ENCODE measurements at regions not wholly inside any gene's neighbourhood (a gene's known extent, or its start where the extent isn't known, plus 50 kb on each side); places are given as distances from the start of the nearest gene placed in this dataset.

DNA sequence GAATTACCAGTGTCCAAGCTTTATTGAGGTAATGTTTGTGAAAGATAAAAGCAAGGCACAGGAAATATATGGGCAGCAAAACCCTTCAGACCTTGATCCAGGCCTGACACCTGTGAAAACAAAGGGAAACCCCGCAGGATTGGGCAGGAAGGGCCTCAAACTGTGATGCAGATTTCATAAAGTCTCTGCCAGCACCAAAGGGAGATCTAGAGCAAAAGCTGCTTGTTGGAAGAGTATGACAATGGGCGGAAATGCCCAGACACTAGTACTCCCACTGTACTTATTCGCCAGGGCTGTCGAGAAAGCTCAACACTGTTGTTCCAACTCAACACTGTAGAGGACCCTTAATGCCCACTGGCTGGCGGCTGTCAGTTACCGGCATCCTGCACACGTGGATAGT lies 207.9 kb downstream of the CD47 start:
- Histone ChIP-seq H3K4me2 (ENCODE audit: low read length) (no peak overlapping the region), H2AFZ (ENCODE audit: low read depth, low read length) (no peak overlapping the region), H3K4me3 (ENCODE audit: low read length) (no peak overlapping the region)

DNA sequence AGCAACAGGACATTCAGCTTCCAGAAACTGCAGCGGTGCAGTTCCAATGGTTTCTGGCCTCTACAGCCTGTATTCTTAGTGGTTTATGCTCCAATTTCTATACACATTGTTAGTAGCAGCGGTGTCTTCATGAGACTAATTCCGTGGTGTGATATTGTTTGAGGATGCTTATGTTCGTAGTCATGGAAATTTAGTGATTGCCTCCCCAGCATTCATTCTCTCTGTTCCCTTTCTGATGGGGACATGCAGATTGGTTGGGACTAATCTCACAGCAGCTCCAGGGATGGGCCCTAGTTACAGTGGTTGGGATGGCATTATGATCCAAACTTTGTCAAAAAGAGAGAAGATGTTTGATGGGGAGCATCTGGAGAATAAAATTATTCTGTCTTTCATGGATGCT lies 208.6 kb downstream of the CD47 start:
- no peaks in the 10 kb centered on the region for H4K20me1 ChIP-seq (ENCODE audit: insufficient read depth)
- no peaks in the 10 kb centered on the region for H3K9me2 ChIP-seq (ENCODE audit: insufficient read depth, low read length)
- TF ChIP-seq RAD21 (conservative IDR thresholded peaks at IDR 0.05) (no peak), POLR2AphosphoS5 (IDR thresholded peaks at IDR 0.05) (no peak), EP300 (conservative IDR thresholded peaks at IDR 0.05; ENCODE audit: poor library complexity, severe bottlenecking) (no peak), TAF1 (IDR thresholded peaks at IDR 0.05; ENCODE audit: low read depth) (no peak), MXI1 (conservative IDR thresholded peaks at IDR 0.05; ENCODE audit: poor library complexity, severe bottlenecking) (no peak), EZH2 (IDR thresholded peaks at IDR 0.05; ENCODE audit: borderline replicate concordance, insufficient read depth, low read length, poor library complexity, severe bottlenecking) (no peak), SMC3 (conservative IDR thresholded peaks at IDR 0.05; ENCODE audit: poor library complexity) (no peak)
- TF ChIP-seq, protein P1, sequence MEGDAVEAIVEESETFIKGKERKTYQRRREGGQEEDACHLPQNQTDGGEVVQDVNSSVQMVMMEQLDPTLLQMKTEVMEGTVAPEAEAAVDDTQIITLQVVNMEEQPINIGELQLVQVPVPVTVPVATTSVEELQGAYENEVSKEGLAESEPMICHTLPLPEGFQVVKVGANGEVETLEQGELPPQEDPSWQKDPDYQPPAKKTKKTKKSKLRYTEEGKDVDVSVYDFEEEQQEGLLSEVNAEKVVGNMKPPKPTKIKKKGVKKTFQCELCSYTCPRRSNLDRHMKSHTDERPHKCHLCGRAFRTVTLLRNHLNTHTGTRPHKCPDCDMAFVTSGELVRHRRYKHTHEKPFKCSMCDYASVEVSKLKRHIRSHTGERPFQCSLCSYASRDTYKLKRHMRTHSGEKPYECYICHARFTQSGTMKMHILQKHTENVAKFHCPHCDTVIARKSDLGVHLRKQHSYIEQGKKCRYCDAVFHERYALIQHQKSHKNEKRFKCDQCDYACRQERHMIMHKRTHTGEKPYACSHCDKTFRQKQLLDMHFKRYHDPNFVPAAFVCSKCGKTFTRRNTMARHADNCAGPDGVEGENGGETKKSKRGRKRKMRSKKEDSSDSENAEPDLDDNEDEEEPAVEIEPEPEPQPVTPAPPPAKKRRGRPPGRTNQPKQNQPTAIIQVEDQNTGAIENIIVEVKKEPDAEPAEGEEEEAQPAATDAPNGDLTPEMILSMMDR (IDR thresholded peaks at IDR 0.05; ENCODE audit: poor library complexity, severe bottlenecking): no peak
- TF ChIP-seq, protein P2, sequence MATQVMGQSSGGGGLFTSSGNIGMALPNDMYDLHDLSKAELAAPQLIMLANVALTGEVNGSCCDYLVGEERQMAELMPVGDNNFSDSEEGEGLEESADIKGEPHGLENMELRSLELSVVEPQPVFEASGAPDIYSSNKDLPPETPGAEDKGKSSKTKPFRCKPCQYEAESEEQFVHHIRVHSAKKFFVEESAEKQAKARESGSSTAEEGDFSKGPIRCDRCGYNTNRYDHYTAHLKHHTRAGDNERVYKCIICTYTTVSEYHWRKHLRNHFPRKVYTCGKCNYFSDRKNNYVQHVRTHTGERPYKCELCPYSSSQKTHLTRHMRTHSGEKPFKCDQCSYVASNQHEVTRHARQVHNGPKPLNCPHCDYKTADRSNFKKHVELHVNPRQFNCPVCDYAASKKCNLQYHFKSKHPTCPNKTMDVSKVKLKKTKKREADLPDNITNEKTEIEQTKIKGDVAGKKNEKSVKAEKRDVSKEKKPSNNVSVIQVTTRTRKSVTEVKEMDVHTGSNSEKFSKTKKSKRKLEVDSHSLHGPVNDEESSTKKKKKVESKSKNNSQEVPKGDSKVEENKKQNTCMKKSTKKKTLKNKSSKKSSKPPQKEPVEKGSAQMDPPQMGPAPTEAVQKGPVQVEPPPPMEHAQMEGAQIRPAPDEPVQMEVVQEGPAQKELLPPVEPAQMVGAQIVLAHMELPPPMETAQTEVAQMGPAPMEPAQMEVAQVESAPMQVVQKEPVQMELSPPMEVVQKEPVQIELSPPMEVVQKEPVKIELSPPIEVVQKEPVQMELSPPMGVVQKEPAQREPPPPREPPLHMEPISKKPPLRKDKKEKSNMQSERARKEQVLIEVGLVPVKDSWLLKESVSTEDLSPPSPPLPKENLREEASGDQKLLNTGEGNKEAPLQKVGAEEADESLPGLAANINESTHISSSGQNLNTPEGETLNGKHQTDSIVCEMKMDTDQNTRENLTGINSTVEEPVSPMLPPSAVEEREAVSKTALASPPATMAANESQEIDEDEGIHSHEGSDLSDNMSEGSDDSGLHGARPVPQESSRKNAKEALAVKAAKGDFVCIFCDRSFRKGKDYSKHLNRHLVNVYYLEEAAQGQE (IDR thresholded peaks at IDR 0.05; ENCODE audit: borderline replicate concordance): no peak
- H3K27ac ChIP-seq (ENCODE audit: low read length): no peak overlapping the region
- H2AFZ ChIP-seq (ENCODE audit: low read depth, low read length): no peak overlapping the region
- no peaks in the 10 kb centered on the region for H3K36me3 ChIP-seq (ENCODE audit: insufficient read depth, low read length)
- no peaks in the 10 kb centered on the region for H3F3A ChIP-seq (ENCODE audit: insufficient read depth, low read length, poor library complexity, severe bottlenecking)
- H3K4me2 ChIP-seq (ENCODE audit: low read length): no peak overlapping the region
- no peaks in the 10 kb centered on the region for H3K27me3 ChIP-seq (ENCODE audit: insufficient read depth, low read depth, low read length)
- H3K79me2 ChIP-seq (replicated peaks; ENCODE audit: insufficient read depth, low read length): no peaks in the 10 kb centered on the region
- H3K4me3 ChIP-seq (ENCODE audit: low read length): no peak overlapping the region
- no peaks in the 10 kb centered on the region for H3K9me3 ChIP-seq (ENCODE audit: low read length)
- no peak overlapping the region for H3K9ac ChIP-seq (ENCODE audit: low read length)

More for the DNA sequence above, 207.9 kb downstream of the CD47 start:
- Histone ChIP-seq H4K20me1 (ENCODE audit: insufficient read depth) (no peaks in the 10 kb centered on the region), H3K9me2 (ENCODE audit: insufficient read depth, low read length) (no peaks in the 10 kb centered on the region), H3K9me3 (ENCODE audit: low read length) (no peaks in the 10 kb centered on the region), H3F3A (ENCODE audit: insufficient read depth, low read length, poor library complexity, severe bottlenecking) (no peaks in the 10 kb centered on the region), H3K9ac (ENCODE audit: low read length) (no peak overlapping the region), H3K27ac (ENCODE audit: low read length) (no peak overlapping the region), H3K36me3 (ENCODE audit: insufficient read depth, low read length) (no peaks in the 10 kb centered on the region), H3K27me3 (ENCODE audit: insufficient read depth, low read depth, low read length) (no peaks in the 10 kb centered on the region), H3K79me2 (replicated peaks; ENCODE audit: insufficient read depth, low read length) (no peaks in the 10 kb centered on the region)
- no peak for TF ChIP-seq MXI1 (conservative IDR thresholded peaks at IDR 0.05; ENCODE audit: poor library complexity, severe bottlenecking)
- TF ChIP-seq, protein P2 (IDR thresholded peaks at IDR 0.05; ENCODE audit: borderline replicate concordance): no peak
- TF ChIP-seq TAF1 (IDR thresholded peaks at IDR 0.05; ENCODE audit: low read depth): no peak
- TF ChIP-seq SMC3 (conservative IDR thresholded peaks at IDR 0.05; ENCODE audit: poor library complexity): no peak
- TF ChIP-seq POLR2AphosphoS5 (IDR thresholded peaks at IDR 0.05): no peak
- TF ChIP-seq EP300 (conservative IDR thresholded peaks at IDR 0.05; ENCODE audit: poor library complexity, severe bottlenecking): no peak
- TF ChIP-seq, protein P1 (IDR thresholded peaks at IDR 0.05; ENCODE audit: poor library complexity, severe bottlenecking): no peak
- no peak for TF ChIP-seq RAD21 (conservative IDR thresholded peaks at IDR 0.05)
- TF ChIP-seq EZH2 (IDR thresholded peaks at IDR 0.05; ENCODE audit: borderline replicate concordance, insufficient read depth, low read length, poor library complexity, severe bottlenecking): no peak
